Fibroblast of lung (primary cell): ENCODE measurements at regions not wholly inside any gene's neighbourhood (a gene's known extent, or its start where the extent isn't known, plus 50 kb on each side); places are given as distances from the start of the nearest gene placed in this dataset.

Experiments used
- DNase-seq, 2 donors: peaks; one replicate each; pipeline versions ENCODE4 v3.0.0 to v3.0.0-alpha.2; 2010; ENCODE audit warnings: low read depth in 2 of 2
- H2AFZ ChIP-seq: 2 replicates; pipeline ENCODE4 v1.5.1; 2012; ENCODE audit warnings: low read length, control low read depth, inconsistent platforms
- H3K27ac ChIP-seq: 2 replicates; pipeline ENCODE4 v1.5.1; 2011; ENCODE audit warnings: low read length, control low read depth; ENCODE audit not compliant: insufficient read depth
- H3K27me3 ChIP-seq: 2 replicates; pipeline ENCODE4 v1.5.1; 2011; ENCODE audit warnings: mild to moderate bottlenecking, low read length; ENCODE audit not compliant: control insufficient read depth, insufficient read depth
- H3K36me3 ChIP-seq: 2 replicates; pipeline ENCODE4 v1.5.1; 2011; ENCODE audit warnings: low read length; ENCODE audit not compliant: control insufficient read depth, insufficient read depth
- H3K4me1 ChIP-seq: 2 replicates; pipeline ENCODE4 v1.5.1; 2011; ENCODE audit warnings: low read length; ENCODE audit not compliant: control insufficient read depth, insufficient read depth; ENCODE audit errors: extremely low read depth
- H3K4me2 ChIP-seq: 2 replicates; pipeline ENCODE4 v1.5.1; 2011; ENCODE audit warnings: low read length, control low read depth; ENCODE audit not compliant: insufficient read depth; ENCODE audit errors: extremely low read depth
- H3K4me3 ChIP-seq, 4 experiments: fragments of 200-600 bp in 1 of 4; sonication (generic) in 1 of 4; replicated peaks in 1 of 4; 2 replicates each; pipeline ENCODE4 v1.5.1; 2011 to 2016; ENCODE audit warnings: low read length in 4 of 4, low read depth in 3 of 4, mild to moderate bottlenecking in 3 of 4, control low read depth in 2 of 4, inconsistent platforms in 1 of 4, mixed read lengths in 1 of 4; ENCODE audit not compliant: insufficient read depth in 1 of 4; ENCODE audit errors: control extremely low read depth in 1 of 4
- H3K79me2 ChIP-seq: 2 replicates; pipeline ENCODE4 v1.5.1; 2012; ENCODE audit warnings: mild to moderate bottlenecking, low read length, inconsistent platforms; ENCODE audit not compliant: control insufficient read depth, insufficient read depth
- H3K9ac ChIP-seq: 2 replicates; pipeline ENCODE4 v1.5.1; 2011; ENCODE audit warnings: mild to moderate bottlenecking, low read length, control low read depth; ENCODE audit not compliant: insufficient read depth
- H3K9me3 ChIP-seq: 2 replicates; pipeline ENCODE4 v1.5.1; 2012; ENCODE audit warnings: low read depth, low read length; ENCODE audit not compliant: control insufficient read depth, insufficient read depth
- H4K20me1 ChIP-seq: 2 replicates; pipeline ENCODE4 v1.5.1; 2011; ENCODE audit warnings: low read length; ENCODE audit not compliant: control insufficient read depth, insufficient read depth; ENCODE audit errors: extremely low read depth
- EZH2 ChIP-seq: IDR thresholded peaks from 2 replicates; pipeline ENCODE4 v1.5.1; 2012; ENCODE audit warnings: low read length, control low read depth, mild to moderate bottlenecking; ENCODE audit errors: missing control alignments
- TF ChIP-seq, protein P1 (sequence below), 2 donors: IDR thresholded peaks in 1 of 2; conservative IDR thresholded peaks in 1 of 2; 1 replicate in 1 of 2; 2 replicates in 1 of 2; pipeline ENCODE4 v1.5.1; 2011 to 2012; ENCODE audit warnings: low read length in 2 of 2, control low read depth in 1 of 2, inconsistent platforms in 1 of 2, low read depth in 1 of 2, mild to moderate bottlenecking in 1 of 2

DNA sequence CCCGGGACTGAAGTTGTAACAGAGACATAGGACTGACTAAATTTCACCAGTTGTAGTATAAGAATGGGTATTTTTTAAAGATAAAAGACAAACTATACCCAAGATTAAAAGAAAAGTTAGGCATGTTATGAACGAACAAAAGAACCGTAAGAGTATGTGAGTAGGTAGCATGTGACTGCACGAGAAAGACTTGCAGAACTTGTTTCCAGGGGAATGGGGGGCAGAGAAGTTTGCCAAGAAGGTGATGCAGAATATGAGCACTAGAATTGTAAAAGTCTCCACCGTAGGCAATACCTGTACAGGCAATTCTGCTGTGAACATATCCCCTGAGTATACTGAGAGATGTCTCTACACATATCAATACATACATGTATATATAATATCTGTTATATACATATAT, 614.7 kb downstream of the PRELID2 start:
- H3K4me1 ChIP-seq = no peaks in the 10 kb centered on the region
- no peak overlapping the region for H2AFZ ChIP-seq
- H3K9ac ChIP-seq = no peak overlapping the region
- no peaks in the 10 kb centered on the region for H3K9me3 ChIP-seq
- H3K4me3 ChIP-seq = no peak overlapping the region
- H3K27ac ChIP-seq = no peak overlapping the region
- no peak for DNase-seq
- H3K27me3 ChIP-seq = no peaks in the 10 kb centered on the region
- H4K20me1 ChIP-seq = no peaks in the 10 kb centered on the region
- H3K4me2 ChIP-seq = no peak overlapping the region
- TF ChIP-seq, protein P1, sequence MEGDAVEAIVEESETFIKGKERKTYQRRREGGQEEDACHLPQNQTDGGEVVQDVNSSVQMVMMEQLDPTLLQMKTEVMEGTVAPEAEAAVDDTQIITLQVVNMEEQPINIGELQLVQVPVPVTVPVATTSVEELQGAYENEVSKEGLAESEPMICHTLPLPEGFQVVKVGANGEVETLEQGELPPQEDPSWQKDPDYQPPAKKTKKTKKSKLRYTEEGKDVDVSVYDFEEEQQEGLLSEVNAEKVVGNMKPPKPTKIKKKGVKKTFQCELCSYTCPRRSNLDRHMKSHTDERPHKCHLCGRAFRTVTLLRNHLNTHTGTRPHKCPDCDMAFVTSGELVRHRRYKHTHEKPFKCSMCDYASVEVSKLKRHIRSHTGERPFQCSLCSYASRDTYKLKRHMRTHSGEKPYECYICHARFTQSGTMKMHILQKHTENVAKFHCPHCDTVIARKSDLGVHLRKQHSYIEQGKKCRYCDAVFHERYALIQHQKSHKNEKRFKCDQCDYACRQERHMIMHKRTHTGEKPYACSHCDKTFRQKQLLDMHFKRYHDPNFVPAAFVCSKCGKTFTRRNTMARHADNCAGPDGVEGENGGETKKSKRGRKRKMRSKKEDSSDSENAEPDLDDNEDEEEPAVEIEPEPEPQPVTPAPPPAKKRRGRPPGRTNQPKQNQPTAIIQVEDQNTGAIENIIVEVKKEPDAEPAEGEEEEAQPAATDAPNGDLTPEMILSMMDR (conservative IDR thresholded peaks at IDR 0.05 in 1 of 2, IDR thresholded peaks at IDR 0.05 in 1 of 2; ENCODE audit: low read depth in 1 of 2, low read length in 2 of 2) = no peak
- TF ChIP-seq EZH2 = no peak
- no peaks in the 10 kb centered on the region for H3K36me3 ChIP-seq
- no peaks in the 10 kb centered on the region for H3K79me2 ChIP-seq

DNA sequence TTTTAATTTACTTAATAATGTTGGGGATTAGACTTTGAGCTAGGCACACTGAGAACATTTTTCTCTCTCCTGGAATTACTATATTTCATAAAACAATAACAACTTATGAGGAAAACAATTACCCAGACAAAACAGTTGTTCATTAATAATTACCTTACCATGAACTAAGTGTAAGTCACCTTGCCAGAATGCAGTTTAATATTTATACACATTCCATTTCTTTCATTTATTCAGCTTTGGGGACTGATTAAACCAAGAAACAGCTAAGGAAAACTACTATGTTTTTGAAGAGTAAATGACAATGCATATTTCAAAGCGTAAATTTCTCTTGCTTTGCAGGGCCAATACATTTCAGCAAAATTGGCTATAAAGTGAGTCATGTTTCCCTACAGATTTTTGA, 616.2 kb downstream of the PRELID2 start:
- Histone ChIP-seq H3K9me3 (no peaks in the 10 kb centered on the region), H3K4me2 (no peak overlapping the region), H3K79me2 (no peaks in the 10 kb centered on the region), H3K4me1 (no peaks in the 10 kb centered on the region), H3K9ac (no peak overlapping the region), H4K20me1 (no peaks in the 10 kb centered on the region), H2AFZ (no peak overlapping the region), H3K36me3 (no peaks in the 10 kb centered on the region), H3K4me3 (no peak overlapping the region), H3K27ac (no peak overlapping the region), H3K27me3 (no peaks in the 10 kb centered on the region)
- TF ChIP-seq, protein P1 (conservative IDR thresholded peaks at IDR 0.05 in 1 of 2, IDR thresholded peaks at IDR 0.05 in 1 of 2; ENCODE audit: low read depth in 1 of 2, low read length in 2 of 2) = no peak
- no peak for TF ChIP-seq EZH2
- DNase-seq = no peak

DNA sequence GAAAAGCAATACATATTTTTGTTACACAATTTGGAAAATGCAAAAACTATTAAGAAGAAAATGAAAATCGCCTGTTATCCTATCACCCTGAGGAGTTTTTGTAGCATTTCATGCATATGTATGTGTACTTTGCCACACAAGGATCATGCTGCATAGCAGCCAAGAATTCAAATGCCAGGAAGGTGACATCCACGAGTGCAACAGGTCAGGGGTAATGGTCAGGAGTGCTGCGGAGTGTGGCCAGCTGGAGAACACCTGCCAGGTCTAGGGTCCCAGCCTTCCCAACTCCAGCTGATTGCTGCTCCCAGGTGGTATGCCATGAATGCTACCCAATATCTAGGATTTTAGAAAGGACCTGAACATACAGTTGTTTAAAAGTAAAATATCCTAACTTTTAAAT, 617.1 kb downstream of the PRELID2 start:
- H3K4me3 ChIP-seq = no peak overlapping the region
- no peaks in the 10 kb centered on the region for H3K36me3 ChIP-seq
- H2AFZ ChIP-seq = no peak overlapping the region
- no peaks in the 10 kb centered on the region for H3K79me2 ChIP-seq
- H4K20me1 ChIP-seq = no peaks in the 10 kb centered on the region
- DNase-seq = no peak
- TF ChIP-seq EZH2 = no peak
- TF ChIP-seq, protein P1 (conservative IDR thresholded peaks at IDR 0.05 in 1 of 2, IDR thresholded peaks at IDR 0.05 in 1 of 2; ENCODE audit: low read depth in 1 of 2, low read length in 2 of 2) = no peak
- no peaks in the 10 kb centered on the region for H3K9me3 ChIP-seq
- H3K4me2 ChIP-seq = no peak overlapping the region
- H3K27me3 ChIP-seq = no peaks in the 10 kb centered on the region
- H3K27ac ChIP-seq = no peak overlapping the region
- H3K4me1 ChIP-seq = no peaks in the 10 kb centered on the region
- H3K9ac ChIP-seq = no peak overlapping the region
